ENCODE measurements at regions not wholly inside any gene's neighbourhood (a gene's known extent, or its start where the extent isn't known, plus 50 kb on each side); places are given as distances from the start of the nearest gene placed in this dataset.

- no peak for TF ChIP-seq RELA (CRISPR knock-in tag; IDR thresholded peaks at IDR 0.05; ENCODE audit: borderline replicate concordance)
- no peak for TF ChIP-seq KAT7 (CRISPR knock-in tag; IDR thresholded peaks at IDR 0.05; ENCODE audit: borderline replicate concordance)
- TF ChIP-seq CTCF (IDR thresholded peaks at IDR 0.05) = no peak
- TF ChIP-seq ZBTB21 (CRISPR knock-in tag; IDR thresholded peaks at IDR 0.05; ENCODE audit: borderline replicate concordance) = no peak
- TF ChIP-seq JUN (CRISPR knock-in tag; IDR thresholded peaks at IDR 0.05) = no peak
- TF ChIP-seq NR1H2 (CRISPR knock-in tag; IDR thresholded peaks at IDR 0.05) = no peak
- TF ChIP-seq ZNF121 (CRISPR knock-in tag; IDR thresholded peaks at IDR 0.05) = no peak
- no peak for TF ChIP-seq E2F4 (CRISPR knock-in tag; IDR thresholded peaks at IDR 0.05; ENCODE audit: borderline replicate concordance, low read depth)
- no peak for TF ChIP-seq AFF4 (CRISPR knock-in tag; IDR thresholded peaks at IDR 0.05; ENCODE audit: borderline replicate concordance)
Measured at GRCh38 chr2:129653246-129653645, 326.2 kb upstream of the RAB6C start.
